Liver (tissue), 3 donors: ENCODE measurements at regions not wholly inside any gene's neighbourhood (a gene's known extent, or its start where the extent isn't known, plus 50 kb on each side); places are given as distances from the start of the nearest gene placed in this dataset.

Experiments used
- GABPA ChIP-seq, 2 donors: IDR thresholded peaks in 1 of 2; conservative IDR thresholded peaks in 1 of 2; 2 replicates each; pipeline ENCODE4 v1.6.1; 2016; ENCODE audit warnings: antibody characterized with exemption in 2 of 2, mild to moderate bottlenecking in 1 of 2, moderate library complexity in 1 of 2
- JUND ChIP-seq, 2 donors: IDR thresholded peaks; 2 replicates each; pipeline ENCODE4 v1.6.1; 2016; ENCODE audit warnings: antibody characterized with exemption in 2 of 2
- SP1 ChIP-seq: IDR thresholded peaks from 2 replicates; pipeline ENCODE4 v1.6.1; 2018; ENCODE audit warnings: antibody characterized with exemption, mild to moderate bottlenecking
- YY1 ChIP-seq: IDR thresholded peaks from 2 replicates; pipeline ENCODE4 v1.6.1; 2016; ENCODE audit warnings: antibody characterized with exemption, mild to moderate bottlenecking
- TF ChIP-seq, protein P1 (sequence below): fragments of 150-350 bp; IDR thresholded peaks from 2 replicates; pipeline ENCODE4 v1.5.1; 2017; ENCODE audit warnings: improper control_type of control experiment, low read depth, low read length; ENCODE audit not compliant: missing input control
- TF ChIP-seq, protein P2 (sequence below): IDR thresholded peaks from 2 replicates; pipeline ENCODE4 v1.6.1; 2016; ENCODE audit warnings: antibody characterized with exemption
- TF ChIP-seq, protein P3 (sequence below): IDR thresholded peaks from 2 replicates; pipeline ENCODE4 v1.6.1; 2016; ENCODE audit warnings: antibody characterized with exemption
- TF ChIP-seq, protein P4 (sequence below): IDR thresholded peaks from 2 replicates; pipeline ENCODE4 v1.6.1; 2016; ENCODE audit warnings: antibody characterized with exemption
- donor health status: healthy.
- donor health status: healthy.

DNA sequence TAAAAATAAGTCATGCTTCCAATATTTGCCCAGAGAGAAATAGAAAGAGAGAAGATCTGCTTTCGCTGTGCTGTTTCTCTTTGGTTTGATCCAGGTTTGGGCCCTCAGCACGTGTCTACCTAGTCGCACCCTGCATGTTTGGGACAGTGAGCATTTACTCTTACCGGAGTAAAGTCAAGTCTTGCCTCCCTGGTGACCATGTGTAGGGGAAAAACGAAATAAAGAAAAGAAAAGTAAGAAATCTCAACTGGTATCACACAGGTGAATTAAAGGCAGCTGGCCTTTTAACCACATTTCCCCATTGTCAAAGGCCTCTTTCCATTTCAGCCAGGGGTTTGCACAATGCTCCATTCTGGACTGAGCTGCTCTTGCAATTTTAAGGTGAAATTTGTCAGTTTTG is 619.4 kb downstream of the VRK1 start:
- TF ChIP-seq, protein P1, sequence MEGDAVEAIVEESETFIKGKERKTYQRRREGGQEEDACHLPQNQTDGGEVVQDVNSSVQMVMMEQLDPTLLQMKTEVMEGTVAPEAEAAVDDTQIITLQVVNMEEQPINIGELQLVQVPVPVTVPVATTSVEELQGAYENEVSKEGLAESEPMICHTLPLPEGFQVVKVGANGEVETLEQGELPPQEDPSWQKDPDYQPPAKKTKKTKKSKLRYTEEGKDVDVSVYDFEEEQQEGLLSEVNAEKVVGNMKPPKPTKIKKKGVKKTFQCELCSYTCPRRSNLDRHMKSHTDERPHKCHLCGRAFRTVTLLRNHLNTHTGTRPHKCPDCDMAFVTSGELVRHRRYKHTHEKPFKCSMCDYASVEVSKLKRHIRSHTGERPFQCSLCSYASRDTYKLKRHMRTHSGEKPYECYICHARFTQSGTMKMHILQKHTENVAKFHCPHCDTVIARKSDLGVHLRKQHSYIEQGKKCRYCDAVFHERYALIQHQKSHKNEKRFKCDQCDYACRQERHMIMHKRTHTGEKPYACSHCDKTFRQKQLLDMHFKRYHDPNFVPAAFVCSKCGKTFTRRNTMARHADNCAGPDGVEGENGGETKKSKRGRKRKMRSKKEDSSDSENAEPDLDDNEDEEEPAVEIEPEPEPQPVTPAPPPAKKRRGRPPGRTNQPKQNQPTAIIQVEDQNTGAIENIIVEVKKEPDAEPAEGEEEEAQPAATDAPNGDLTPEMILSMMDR = no peak
- TF ChIP-seq, protein P2, sequence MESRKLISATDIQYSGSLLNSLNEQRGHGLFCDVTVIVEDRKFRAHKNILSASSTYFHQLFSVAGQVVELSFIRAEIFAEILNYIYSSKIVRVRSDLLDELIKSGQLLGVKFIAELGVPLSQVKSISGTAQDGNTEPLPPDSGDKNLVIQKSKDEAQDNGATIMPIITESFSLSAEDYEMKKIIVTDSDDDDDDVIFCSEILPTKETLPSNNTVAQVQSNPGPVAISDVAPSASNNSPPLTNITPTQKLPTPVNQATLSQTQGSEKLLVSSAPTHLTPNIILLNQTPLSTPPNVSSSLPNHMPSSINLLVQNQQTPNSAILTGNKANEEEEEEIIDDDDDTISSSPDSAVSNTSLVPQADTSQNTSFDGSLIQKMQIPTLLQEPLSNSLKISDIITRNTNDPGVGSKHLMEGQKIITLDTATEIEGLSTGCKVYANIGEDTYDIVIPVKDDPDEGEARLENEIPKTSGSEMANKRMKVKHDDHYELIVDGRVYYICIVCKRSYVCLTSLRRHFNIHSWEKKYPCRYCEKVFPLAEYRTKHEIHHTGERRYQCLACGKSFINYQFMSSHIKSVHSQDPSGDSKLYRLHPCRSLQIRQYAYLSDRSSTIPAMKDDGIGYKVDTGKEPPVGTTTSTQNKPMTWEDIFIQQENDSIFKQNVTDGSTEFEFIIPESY = no peak
- no peak for TF ChIP-seq SP1
- TF ChIP-seq, protein P3, sequence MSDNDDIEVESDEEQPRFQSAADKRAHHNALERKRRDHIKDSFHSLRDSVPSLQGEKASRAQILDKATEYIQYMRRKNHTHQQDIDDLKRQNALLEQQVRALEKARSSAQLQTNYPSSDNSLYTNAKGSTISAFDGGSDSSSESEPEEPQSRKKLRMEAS = no peak
- no peak for TF ChIP-seq GABPA (IDR thresholded peaks at IDR 0.05 in 1 of 2, conservative IDR thresholded peaks at IDR 0.05 in 1 of 2)
- TF ChIP-seq YY1 = no peak
- no peak for TF ChIP-seq JUND (IDR thresholded peaks at IDR 0.05)
- TF ChIP-seq, protein P4, sequence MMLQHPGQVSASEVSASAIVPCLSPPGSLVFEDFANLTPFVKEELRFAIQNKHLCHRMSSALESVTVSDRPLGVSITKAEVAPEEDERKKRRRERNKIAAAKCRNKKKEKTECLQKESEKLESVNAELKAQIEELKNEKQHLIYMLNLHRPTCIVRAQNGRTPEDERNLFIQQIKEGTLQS = no peak
